ENCODE measurements at regions not wholly inside any gene's neighbourhood (a gene's known extent, or its start where the extent isn't known, plus 50 kb on each side); places are given as distances from the start of the nearest gene placed in this dataset.
"Not testable (repeated sequence)": the region's sequence is repeated elsewhere in the genome, so short reads cannot be mapped to it uniquely, and the experiment has no call there.

GRCh38 chr5:25764733-25765132 is 1120.0 kb upstream of the CDH10 start:
- DNase-seq (ENCODE audit: insufficient read length, low spot score) (no peak), FAIRE-seq (no peak)

- DNase-seq (ENCODE audit: insufficient read length, low spot score) (no peak), FAIRE-seq (no peak)
Observed at GRCh38 chr5:25763781-25764180, 1119.0 kb upstream of the CDH10 start.

- DNase-seq (ENCODE audit: insufficient read length, low spot score) (no peak), FAIRE-seq (no peak)
Observed at GRCh38 chr5:25754895-25755294, 1110.1 kb upstream of the CDH10 start.

- DNase-seq (ENCODE audit: insufficient read length, low spot score): no peak
- FAIRE-seq: no peak
Observed at GRCh38 chr5:25744908-25745307, 1100.1 kb upstream of the CDH10 start.

- no peak for FAIRE-seq
Observed at GRCh38 chr5:25716680-25717079, 1071.9 kb upstream of the CDH10 start.

GRCh38 chr5:25713259-25713658 is 1068.5 kb upstream of the CDH10 start:
- FAIRE-seq (no peak), DNase-seq (ENCODE audit: insufficient read length, low spot score) (no peak)

More at GRCh38 chr5:25716680-25717079, 1071.9 kb upstream of the CDH10 start:
- no peak for DNase-seq (ENCODE audit: insufficient read length, low spot score)

- DNase-seq (ENCODE audit: insufficient read length, low spot score) (no peak), FAIRE-seq (no peak)
Observed at GRCh38 chr5:25707093-25707492, 1062.3 kb upstream of the CDH10 start.

GRCh38 chr5:25701936-25702335 is 1057.2 kb upstream of the CDH10 start:
- FAIRE-seq (no peak), DNase-seq (ENCODE audit: insufficient read length, low spot score) (no peak)

- DNase-seq (ENCODE audit: insufficient read length, low spot score) (no peak), FAIRE-seq (no peak)
Observed at GRCh38 chr5:25694801-25695200, 1050.0 kb upstream of the CDH10 start.

- no peak for DNase-seq (ENCODE audit: insufficient read length, low spot score)
- peak; percentile 31 for FAIRE-seq
Observed at GRCh38 chr5:25688156-25688555, 1043.4 kb upstream of the CDH10 start.

- no peak for FAIRE-seq
- no peak for DNase-seq (ENCODE audit: insufficient read length, low spot score)
Observed at GRCh38 chr5:25669645-25670401, 1025.0 kb upstream of the CDH10 start.

- DNase-seq (ENCODE audit: insufficient read length, low spot score) (no peak), FAIRE-seq (no peak)
Observed at GRCh38 chr5:25662610-25663009, 1017.8 kb upstream of the CDH10 start.

GRCh38 chr5:25650316-25650715 is 1005.5 kb upstream of the CDH10 start:
- not testable (repeated sequence) for FAIRE-seq; DNase-seq (ENCODE audit: insufficient read length, low spot score)

- FAIRE-seq (no peak), DNase-seq (ENCODE audit: insufficient read length, low spot score) (no peak)
Observed at GRCh38 chr5:25649628-25650265, 1005.0 kb upstream of the CDH10 start.

- no peak for FAIRE-seq
- DNase-seq (ENCODE audit: insufficient read length, low spot score): no peak
Observed at GRCh38 chr5:25646421-25647341, 1001.9 kb upstream of the CDH10 start.

GRCh38 chr5:25641124-25641523 is 996.3 kb upstream of the CDH10 start:
- DNase-seq (ENCODE audit: insufficient read length, low spot score) (no peak), FAIRE-seq (peak; percentile 26)

- no peak for FAIRE-seq
- no peak for DNase-seq (ENCODE audit: insufficient read length, low spot score)
Observed at GRCh38 chr5:25619273-25619672, 974.5 kb upstream of the CDH10 start.

- no peak for FAIRE-seq
- DNase-seq (ENCODE audit: insufficient read length, low spot score): no peak
Observed at GRCh38 chr5:25618821-25619220, 974.0 kb upstream of the CDH10 start.

GRCh38 chr5:25614466-25614865 is 969.7 kb upstream of the CDH10 start:
- DNase-seq (ENCODE audit: insufficient read length, low spot score) (no peak), FAIRE-seq (no peak)

- no peak for FAIRE-seq
- DNase-seq (ENCODE audit: insufficient read length, low spot score): no peak
Observed at GRCh38 chr5:25604681-25605080, 959.9 kb upstream of the CDH10 start.

GRCh38 chr5:25579111-25579510 is 934.3 kb upstream of the CDH10 start:
- DNase-seq (ENCODE audit: insufficient read length, low spot score) (no peak), FAIRE-seq (no peak)

Measured in GM19239 (cell line).